ENCODE measurements at regions not wholly inside any gene's neighbourhood (a gene's known extent, or its start where the extent isn't known, plus 50 kb on each side); places are given as distances from the start of the nearest gene placed in this dataset.

GRCh38 chr21:35154788-35155187 lies 105.7 kb upstream of the RUNX1 start:
- no peak for DNase-seq (ENCODE audit: low spot score)
- in situ Hi-C loops (cut with HindIII; ENCODE audit: low sequenced_read_pairs): no loop called here

- DNase-seq (ENCODE audit: low spot score): no peak
- in situ Hi-C loops (cut with HindIII; ENCODE audit: low sequenced_read_pairs): no loop called here
Measured at GRCh38 chr21:35153671-35154070, 104.6 kb upstream of the RUNX1 start.

GRCh38 chr21:35150562-35151226 lies 101.6 kb upstream of the RUNX1 start:
- in situ Hi-C loops (cut with HindIII; ENCODE audit: low sequenced_read_pairs): no loop called here
- DNase-seq (ENCODE audit: low spot score): no peak

- no peak for DNase-seq (ENCODE audit: low spot score)
- in situ Hi-C loops (cut with HindIII; ENCODE audit: low sequenced_read_pairs): no loop called here
Measured at GRCh38 chr21:35149698-35150097, 100.6 kb upstream of the RUNX1 start.

GRCh38 chr21:35147439-35147838 lies 98.3 kb upstream of the RUNX1 start:
- in situ Hi-C loops (cut with HindIII; ENCODE audit: low sequenced_read_pairs): no loop called here
- no peak for DNase-seq (ENCODE audit: low spot score)

- in situ Hi-C loops (cut with HindIII; ENCODE audit: low sequenced_read_pairs): no loop called here
- DNase-seq (ENCODE audit: low spot score): no peak
Measured at GRCh38 chr21:35145626-35146233, 96.6 kb upstream of the RUNX1 start.

- DNase-seq (ENCODE audit: low spot score): no peak
- in situ Hi-C loops (cut with HindIII; ENCODE audit: low sequenced_read_pairs): no loop called here
Measured at GRCh38 chr21:35144978-35145377, 95.9 kb upstream of the RUNX1 start.

- in situ Hi-C loops (cut with HindIII; ENCODE audit: low sequenced_read_pairs): no loop called here
Measured at GRCh38 chr21:35142036-35142815, 93.1 kb upstream of the RUNX1 start.

GRCh38 chr21:35139382-35139715 lies 90.2 kb upstream of the RUNX1 start:
- DNase-seq (ENCODE audit: low spot score): no peak
- in situ Hi-C loops (cut with HindIII; ENCODE audit: low sequenced_read_pairs): no loop called here

More at GRCh38 chr21:35142036-35142815, 93.1 kb upstream of the RUNX1 start:
- no peak for DNase-seq (ENCODE audit: low spot score)

GRCh38 chr21:35138665-35139381 lies 89.7 kb upstream of the RUNX1 start:
- no peak for DNase-seq (ENCODE audit: low spot score)
- in situ Hi-C loops (cut with HindIII; ENCODE audit: low sequenced_read_pairs): no loop called here

GRCh38 chr21:35136586-35137219 lies 87.6 kb upstream of the RUNX1 start:
- DNase-seq (ENCODE audit: low spot score): no peak
- in situ Hi-C loops (cut with HindIII; ENCODE audit: low sequenced_read_pairs): no loop called here

- in situ Hi-C loops (cut with HindIII; ENCODE audit: low sequenced_read_pairs): no loop called here
- DNase-seq (ENCODE audit: low spot score): no peak
Measured at GRCh38 chr21:35136106-35136505, 87.0 kb upstream of the RUNX1 start.

- DNase-seq (ENCODE audit: low spot score): no peak
- in situ Hi-C loops (cut with HindIII; ENCODE audit: low sequenced_read_pairs): no loop called here
Measured at GRCh38 chr21:35135481-35135880, 86.4 kb upstream of the RUNX1 start.

- in situ Hi-C loops (cut with HindIII; ENCODE audit: low sequenced_read_pairs): no loop called here
- no peak for DNase-seq (ENCODE audit: low spot score)
Measured at GRCh38 chr21:35134309-35134708, 85.2 kb upstream of the RUNX1 start.

GRCh38 chr21:35128536-35128935 lies 79.4 kb upstream of the RUNX1 start:
- no peak for DNase-seq (ENCODE audit: low spot score)
- in situ Hi-C loops (cut with HindIII; ENCODE audit: low sequenced_read_pairs): no loop called here

GRCh38 chr21:35127851-35128250 lies 78.7 kb upstream of the RUNX1 start:
- DNase-seq (ENCODE audit: low spot score): no peak
- in situ Hi-C loops (cut with HindIII; ENCODE audit: low sequenced_read_pairs): no loop called here

- no peak for DNase-seq (ENCODE audit: low spot score)
- in situ Hi-C loops (cut with HindIII; ENCODE audit: low sequenced_read_pairs): no loop called here
Measured at GRCh38 chr21:35127026-35127425, 77.9 kb upstream of the RUNX1 start.

- DNase-seq (ENCODE audit: low spot score): no peak
Measured at GRCh38 chr21:35120631-35121180, 71.6 kb upstream of the RUNX1 start.

GRCh38 chr21:35119501-35120047 lies 70.5 kb upstream of the RUNX1 start:
- no peak for DNase-seq (ENCODE audit: low spot score)
- in situ Hi-C loops (cut with HindIII; ENCODE audit: low sequenced_read_pairs): no loop called here

More at GRCh38 chr21:35120631-35121180, 71.6 kb upstream of the RUNX1 start:
- in situ Hi-C loops (cut with HindIII; ENCODE audit: low sequenced_read_pairs): no loop called here

Measured in G401 (cell line).